ENCODE measurements at regions not wholly inside any gene's neighbourhood (a gene's known extent, or its start where the extent isn't known, plus 50 kb on each side); places are given as distances from the start of the nearest gene placed in this dataset.

GRCh38 chr4:126958482-126958881, 674.3 kb upstream of the INTU start:
- ATAC-seq = no peak
- no peak for DNase-seq (ENCODE audit: low spot score in 2 of 2)
- H3K9me3 Mint-ChIP-seq = peaks cover 0 to 6% of the 10 kb centered on the region in 2 donors
- no peak overlapping the region for H3K27ac Mint-ChIP-seq
- H3K36me3 Mint-ChIP-seq = peaks cover 0 to 5% of the 10 kb centered on the region in 2 donors

DNA sequence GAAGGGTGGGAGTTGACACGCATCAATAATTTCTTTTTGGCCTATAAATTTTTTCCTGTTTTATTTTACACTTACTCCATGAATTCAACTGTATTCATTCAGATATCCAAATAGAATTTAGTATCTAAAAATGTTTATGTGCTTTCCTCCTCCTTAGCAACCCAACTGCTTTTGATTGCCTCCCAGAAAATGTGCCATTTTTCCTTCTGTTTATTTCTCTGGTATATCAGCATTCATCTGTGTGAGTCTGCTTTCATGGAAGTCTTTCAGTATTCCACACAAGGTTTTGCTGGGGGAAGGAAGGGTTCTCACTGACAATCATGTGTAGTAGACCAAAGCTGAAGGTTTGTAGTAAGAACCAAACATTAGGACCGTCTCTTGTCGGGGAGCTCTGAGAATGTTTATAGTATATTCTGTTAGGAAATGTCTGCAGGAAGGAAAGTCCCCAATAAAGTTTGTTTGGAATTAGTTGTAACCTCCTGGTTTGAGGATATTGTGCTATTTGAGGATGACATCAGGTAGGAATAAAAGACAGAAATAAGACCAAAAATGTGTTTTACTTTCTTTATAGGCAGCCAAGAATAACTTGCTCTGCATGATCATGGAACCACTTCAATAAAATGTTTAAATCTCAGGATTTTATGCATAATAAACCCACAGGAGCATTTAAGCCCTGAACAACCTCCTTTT, 673.6 kb upstream of the INTU start:
- DNase-seq (ENCODE audit: low spot score in 2 of 2) (no peak), ATAC-seq (no peak)
- H3K27ac Mint-ChIP-seq = no peak overlapping the region
- H3K36me3 Mint-ChIP-seq = peaks cover 0 to 5% of the 10 kb centered on the region in 2 donors
- H3K9me3 Mint-ChIP-seq = peaks cover 3 to 6% of the 10 kb centered on the region in 2 donors

- H3K9me3 Mint-ChIP-seq = peaks cover 6% of the 10 kb centered on the region in 2 donors
- peaks cover 0 to 5% of the 10 kb centered on the region in 2 donors for H3K36me3 Mint-ChIP-seq
- ATAC-seq (no peak), DNase-seq (ENCODE audit: low spot score in 2 of 2) (no peak)
- no peak overlapping the region for H3K27ac Mint-ChIP-seq
These were observed 672.0 kb upstream of the INTU start for GRCh38 chr4:126960760-126961159.

GRCh38 chr4:126961661-126962060, 671.1 kb upstream of the INTU start:
- Mint-ChIP-seq H3K9me3 (peaks cover 0 to 6% of the 10 kb centered on the region in 2 donors), H3K36me3 (no peaks in the 10 kb centered on the region), H3K27ac (no peak overlapping the region)
- ATAC-seq (no peak), DNase-seq (ENCODE audit: low spot score in 2 of 2) (no peak)

- Mint-ChIP-seq H3K9me3 (peaks cover 0 to 10% of the 10 kb centered on the region in 2 donors), H3K36me3 (no peaks in the 10 kb centered on the region), H3K27ac (no peak overlapping the region)
- ATAC-seq = no peak
- no peak for DNase-seq (ENCODE audit: low spot score in 2 of 2)
These were observed 666.9 kb upstream of the INTU start for GRCh38 chr4:126965877-126966276.

GRCh38 chr4:126969360-126970235, 663.2 kb upstream of the INTU start:
- H3K9me3 Mint-ChIP-seq = peaks cover 15 to 17% of the 10 kb centered on the region in 2 donors
- no peaks in the 10 kb centered on the region for H3K36me3 Mint-ChIP-seq
- H3K27ac Mint-ChIP-seq = no peak overlapping the region
- ATAC-seq (no peak), DNase-seq (ENCODE audit: low spot score in 2 of 2) (no peak)

- no peak for DNase-seq (ENCODE audit: low spot score in 2 of 2)
- H3K27ac Mint-ChIP-seq = no peak overlapping the region
- H3K36me3 Mint-ChIP-seq = no peaks in the 10 kb centered on the region
- ATAC-seq = no peak
- H3K9me3 Mint-ChIP-seq = peaks cover 26 to 28% of the 10 kb centered on the region in 2 donors
These were observed 659.6 kb upstream of the INTU start for GRCh38 chr4:126973201-126973600.

DNA sequence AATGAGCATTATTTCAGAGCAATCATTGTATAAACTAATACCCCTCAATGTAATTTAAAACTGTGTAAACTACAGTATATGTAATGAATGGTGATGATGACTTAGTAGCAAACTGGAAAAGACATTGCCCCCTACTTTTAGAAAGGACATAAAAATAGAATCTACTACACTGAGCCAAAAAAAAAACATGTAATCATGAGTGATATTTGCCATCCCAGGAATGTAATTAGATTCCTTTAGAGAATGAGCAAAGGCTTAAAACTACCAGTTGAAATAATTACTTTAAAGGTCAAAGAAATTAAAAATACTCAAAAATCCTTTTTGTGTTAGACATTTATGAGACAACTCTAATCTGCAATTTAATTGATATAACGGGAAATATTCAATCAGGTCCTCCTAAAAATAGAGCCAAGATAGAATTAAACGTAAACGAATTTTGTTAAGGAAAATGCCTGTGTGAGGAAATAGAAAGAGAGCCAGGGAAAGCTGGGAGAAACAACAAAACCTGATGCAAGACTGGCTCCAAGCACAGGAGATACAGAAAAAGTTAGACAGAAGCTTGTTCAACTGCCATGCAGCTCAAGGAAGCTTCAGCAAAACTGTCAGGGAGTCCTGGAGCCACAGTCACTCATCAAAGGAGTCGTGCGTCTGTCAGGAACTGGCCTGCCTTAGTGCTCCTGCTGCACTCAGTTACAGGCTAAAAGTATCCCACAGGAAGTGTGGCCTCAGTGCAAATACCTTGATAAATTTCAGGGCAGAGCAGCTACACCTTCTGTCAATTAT, 655.7 kb upstream of the INTU start:
- ATAC-seq = no peak
- no peak for DNase-seq (ENCODE audit: low spot score in 2 of 2)
- Mint-ChIP-seq H3K36me3 (peaks cover 0 to 4% of the 10 kb centered on the region in 2 donors), H3K9me3 (peaks cover 28 to 37% of the 10 kb centered on the region in 2 donors), H3K27ac (no peak overlapping the region)

- Mint-ChIP-seq H3K27ac (no peak overlapping the region), H3K9me3 (peaks cover 14 to 23% of the 10 kb centered on the region in 2 donors), H3K36me3 (no peaks in the 10 kb centered on the region)
- no peak for ATAC-seq
- DNase-seq (ENCODE audit: low spot score in 2 of 2) = no peak
These were observed 646.8 kb upstream of the INTU start for GRCh38 chr4:126986005-126986404.

GRCh38 chr4:126986828-126987227, 645.9 kb upstream of the INTU start:
- DNase-seq (ENCODE audit: low spot score in 2 of 2) (no peak), ATAC-seq (no peak)
- Mint-ChIP-seq H3K27ac (no peak overlapping the region), H3K9me3 (peaks cover 14 to 20% of the 10 kb centered on the region in 2 donors), H3K36me3 (no peaks in the 10 kb centered on the region)

DNA sequence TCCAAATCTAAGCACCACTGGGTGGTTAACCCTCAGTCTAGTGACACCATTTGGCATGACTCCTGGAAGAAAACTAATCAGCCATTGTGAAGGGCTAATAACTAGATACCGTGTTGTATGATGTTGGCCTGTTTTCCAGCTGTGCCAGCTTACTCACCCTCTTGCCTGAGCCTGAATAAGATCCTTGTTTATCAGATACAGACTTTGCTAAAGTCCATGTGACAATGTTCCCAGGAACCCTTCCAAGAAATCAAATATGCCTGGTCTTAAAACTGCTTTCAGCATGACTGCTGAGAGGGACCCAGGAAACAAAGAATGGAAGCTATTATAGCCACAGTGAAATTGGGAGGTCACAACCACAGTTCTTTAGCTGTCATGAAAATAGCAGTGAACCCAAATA, 640.8 kb upstream of the INTU start:
- DNase-seq (ENCODE audit: low spot score in 2 of 2) (no peak), ATAC-seq (no peak)
- Mint-ChIP-seq H3K36me3 (no peaks in the 10 kb centered on the region), H3K9me3 (peaks cover 0 to 3% of the 10 kb centered on the region in 2 donors), H3K27ac (no peak overlapping the region)

DNA sequence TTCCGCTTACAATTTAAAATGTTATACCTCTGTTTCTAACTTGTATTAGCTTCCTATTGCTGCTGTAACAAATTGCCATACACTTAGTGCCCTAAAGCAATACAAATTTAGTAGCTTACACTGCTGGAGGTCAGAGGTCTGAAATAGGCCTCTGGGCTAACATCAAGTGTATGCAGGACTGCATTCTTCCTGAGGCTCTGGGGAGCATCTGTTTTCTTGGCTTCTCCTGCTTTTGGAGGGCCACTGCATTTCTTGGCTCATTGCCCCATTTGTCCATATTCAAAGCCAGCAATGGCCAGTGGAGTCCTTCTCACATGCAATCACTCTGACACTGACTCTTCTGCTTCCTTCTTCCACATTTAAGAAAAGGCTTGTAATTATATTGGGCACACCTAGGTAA, 639.8 kb upstream of the INTU start:
- DNase-seq (ENCODE audit: low spot score in 2 of 2) = no peak
- no peaks in the 10 kb centered on the region for H3K36me3 Mint-ChIP-seq
- no peak for ATAC-seq
- H3K9me3 Mint-ChIP-seq = peaks cover 0 to 3% of the 10 kb centered on the region in 2 donors
- no peak overlapping the region for H3K27ac Mint-ChIP-seq

GRCh38 chr4:126993351-126993750, 639.4 kb upstream of the INTU start:
- no peak overlapping the region for H3K27ac Mint-ChIP-seq
- no peaks in the 10 kb centered on the region for H3K36me3 Mint-ChIP-seq
- DNase-seq (ENCODE audit: low spot score in 2 of 2) (no peak), ATAC-seq (no peak)
- H3K9me3 Mint-ChIP-seq = peaks cover 0 to 3% of the 10 kb centered on the region in 2 donors

DNA sequence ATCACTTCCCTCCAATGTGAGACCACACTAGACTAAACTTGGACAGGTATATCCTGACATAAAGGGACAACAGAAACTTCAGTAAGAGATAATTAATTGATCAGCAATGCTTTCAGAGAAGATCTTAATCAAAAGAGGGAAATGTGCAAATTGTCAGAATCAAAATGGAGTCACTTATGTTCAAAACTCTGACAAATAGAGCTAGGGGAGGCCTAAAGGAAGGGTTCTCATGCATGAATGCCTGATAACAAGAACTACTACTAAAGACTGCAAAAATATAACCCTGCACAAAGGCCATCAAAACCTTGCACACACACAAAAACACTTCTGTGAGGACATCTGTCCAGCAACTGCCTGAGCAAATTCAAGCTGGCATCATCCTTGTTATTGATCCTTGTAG, 637.5 kb upstream of the INTU start:
- Mint-ChIP-seq H3K27ac (no peak overlapping the region), H3K9me3 (peaks cover 0 to 3% of the 10 kb centered on the region in 2 donors), H3K36me3 (no peaks in the 10 kb centered on the region)
- ATAC-seq = no peak
- DNase-seq (ENCODE audit: low spot score in 2 of 2) = no peak

GRCh38 chr4:127000110-127000509, 632.6 kb upstream of the INTU start:
- no peaks in the 10 kb centered on the region for H3K36me3 Mint-ChIP-seq
- DNase-seq (ENCODE audit: low spot score in 2 of 2) (no peak), ATAC-seq (no peak)
- H3K9me3 Mint-ChIP-seq = peaks cover 10 to 15% of the 10 kb centered on the region in 2 donors
- H3K27ac Mint-ChIP-seq = no peak overlapping the region

- peaks cover 9 to 15% of the 10 kb centered on the region in 2 donors for H3K9me3 Mint-ChIP-seq
- no peak overlapping the region for H3K27ac Mint-ChIP-seq
- ATAC-seq (no peak), DNase-seq (ENCODE audit: low spot score in 2 of 2) (no peak)
- no peaks in the 10 kb centered on the region for H3K36me3 Mint-ChIP-seq
These were observed 631.9 kb upstream of the INTU start for GRCh38 chr4:127000846-127001245.

GRCh38 chr4:127001933-127002332, 630.8 kb upstream of the INTU start:
- ATAC-seq (no peak), DNase-seq (ENCODE audit: low spot score in 2 of 2) (no peak)
- Mint-ChIP-seq H3K36me3 (no peaks in the 10 kb centered on the region), H3K27ac (no peak overlapping the region), H3K9me3 (peaks cover 9 to 15% of the 10 kb centered on the region in 2 donors)

Measured in activated naive CD4-positive, alpha-beta T cell treated with anti-CD3 and anti-CD28 coated beads, Interleukin-2, amount 50 U/mL, for 72 hours (primary cell).